Mesenchymal stem cell (in vitro differentiated cells and primary cell): ENCODE measurements at regions not wholly inside any gene's neighbourhood (a gene's known extent, or its start where the extent isn't known, plus 50 kb on each side); places are given as distances from the start of the nearest gene placed in this dataset.
A peak's percentile ranks its signal among the peaks of the same experiment; 100 is the strongest.

ENCODE experiments used
- DNase-seq: peaks from one replicate; pipeline ENCODE4 v3.0.0-alpha.2; 2013
- H2AFZ ChIP-seq: one replicate; pipeline ENCODE4 v1.6.1; 2013; ENCODE audit warnings: low read depth, mild to moderate bottlenecking, control low read depth, inconsistent platforms, low read length, moderate library complexity
- H2AK5ac ChIP-seq: 2 replicates; pipeline ENCODE4 v1.6.1; 2013; ENCODE audit warnings: low read length, moderate library complexity, mild to moderate bottlenecking, inconsistent platforms; ENCODE audit not compliant: severe bottlenecking
- H2BK120ac ChIP-seq: one replicate; pipeline ENCODE4 v1.6.1; 2013; ENCODE audit warnings: low read depth, mild to moderate bottlenecking, inconsistent platforms, low read length, moderate library complexity
- H2BK12ac ChIP-seq, 2 experiments: one replicate each; pipeline ENCODE4 v1.6.1; 2013; ENCODE audit warnings: inconsistent platforms in 2 of 2, low read length in 2 of 2, mild to moderate bottlenecking in 2 of 2, moderate library complexity in 2 of 2, control low read depth in 1 of 2
- H2BK15ac ChIP-seq: one replicate; pipeline ENCODE4 v1.6.1; 2013; ENCODE audit warnings: mild to moderate bottlenecking, low read depth, inconsistent platforms; ENCODE audit not compliant: poor library complexity, severe bottlenecking
- H2BK5ac ChIP-seq: 2 replicates; pipeline ENCODE4 v1.6.1; 2013; ENCODE audit warnings: low read depth, mild to moderate bottlenecking, low read length, control low read depth, inconsistent platforms; ENCODE audit not compliant: poor library complexity, severe bottlenecking
- H3K14ac ChIP-seq, 2 experiments: one replicate each; pipeline ENCODE4 v1.6.1; 2013; ENCODE audit warnings: inconsistent platforms in 2 of 2, low read length in 2 of 2, control low read depth in 1 of 2, mild to moderate bottlenecking in 1 of 2, moderate library complexity in 1 of 2
- H3K18ac ChIP-seq, 2 experiments: one replicate each; pipeline ENCODE4 v1.6.1; 2013; ENCODE audit warnings: inconsistent platforms in 2 of 2, low read length in 2 of 2, control low read depth in 1 of 2, low read depth in 1 of 2, mild to moderate bottlenecking in 1 of 2
- H3K23ac ChIP-seq, 2 experiments: one replicate each; pipeline ENCODE4 v1.6.1; 2013; ENCODE audit warnings: inconsistent platforms in 2 of 2, low read length in 2 of 2, mild to moderate bottlenecking in 2 of 2, moderate library complexity in 2 of 2, control low read depth in 1 of 2
- H3K27ac ChIP-seq: 2 replicates; pipeline ENCODE4 v1.5.1; 2013; ENCODE audit warnings: mild to moderate bottlenecking, moderate library complexity, low read length, control low read depth, inconsistent platforms; ENCODE audit not compliant: poor library complexity, severe bottlenecking
- H3K27me3 ChIP-seq, 2 experiments: 2 replicates each; pipeline versions ENCODE4 v1.6.1 to v1.7.0; 2013; ENCODE audit warnings: low read length in 2 of 2, mild to moderate bottlenecking in 2 of 2, moderate library complexity in 2 of 2, control low read depth in 1 of 2, inconsistent platforms in 1 of 2; ENCODE audit not compliant: control insufficient read depth in 1 of 2, insufficient read depth in 1 of 2
- H3K36me3 ChIP-seq, 2 experiments: 2 replicates each; pipeline versions ENCODE4 v1.6.1 to v1.7.0; 2013; ENCODE audit warnings: low read length in 2 of 2, control low read depth in 1 of 2, inconsistent platforms in 1 of 2, low read depth in 1 of 2, mild to moderate bottlenecking in 1 of 2; ENCODE audit not compliant: insufficient read depth in 2 of 2, control insufficient read depth in 1 of 2
- H3K4ac ChIP-seq, 2 experiments: one replicate each; pipeline ENCODE4 v1.6.1; 2013; ENCODE audit warnings: inconsistent platforms in 2 of 2, low read length in 2 of 2, mild to moderate bottlenecking in 2 of 2, moderate library complexity in 2 of 2, control low read depth in 1 of 2, low read depth in 1 of 2
- H3K4me1 ChIP-seq: 2 replicates; pipeline ENCODE4 v1.6.1; 2013; ENCODE audit warnings: low read depth, low read length, control low read depth; ENCODE audit not compliant: control insufficient read depth, insufficient read depth
- H3K4me2 ChIP-seq: 2 replicates; pipeline ENCODE4 v1.6.1; 2013; ENCODE audit warnings: low read length, mild to moderate bottlenecking, inconsistent platforms; ENCODE audit not compliant: poor library complexity, severe bottlenecking
- H3K4me3 ChIP-seq, 2 experiments: 2 replicates each; pipeline versions ENCODE4 v1.5.1 to v1.7.0; 2013; ENCODE audit warnings: low read length in 2 of 2, mild to moderate bottlenecking in 2 of 2, control low read depth in 1 of 2, low read depth in 1 of 2; ENCODE audit not compliant: insufficient read depth in 1 of 2
- H3K79me1 ChIP-seq: replicated peaks from 2 replicates; pipeline ENCODE4 v1.6.1; 2013; ENCODE audit warnings: mild to moderate bottlenecking, control low read depth, low read length, inconsistent platforms; ENCODE audit not compliant: poor library complexity, severe bottlenecking
- H3K9ac ChIP-seq: 2 replicates; pipeline ENCODE4 v1.7.0; 2013; ENCODE audit warnings: mild to moderate bottlenecking, low read length, moderate library complexity
- H3K9me3 ChIP-seq: 2 replicates; pipeline ENCODE4 v1.7.0; 2013; ENCODE audit warnings: mild to moderate bottlenecking, low read length; ENCODE audit not compliant: control insufficient read depth
- H4K8ac ChIP-seq: one replicate; pipeline ENCODE4 v1.6.1; 2013; ENCODE audit warnings: inconsistent platforms, mild to moderate bottlenecking, low read length, moderate library complexity
- H4K91ac ChIP-seq: one replicate; pipeline ENCODE4 v1.6.1; 2013; ENCODE audit warnings: mild to moderate bottlenecking, low read length, inconsistent platforms
- WGBS: methylation state at CpG from one replicate; pipeline ENCODE4 v1.1.7; 2013; ENCODE audit warnings: mixed read lengths; 5-methylcytosine and 5-hydroxymethylcytosine counted together

DNA sequence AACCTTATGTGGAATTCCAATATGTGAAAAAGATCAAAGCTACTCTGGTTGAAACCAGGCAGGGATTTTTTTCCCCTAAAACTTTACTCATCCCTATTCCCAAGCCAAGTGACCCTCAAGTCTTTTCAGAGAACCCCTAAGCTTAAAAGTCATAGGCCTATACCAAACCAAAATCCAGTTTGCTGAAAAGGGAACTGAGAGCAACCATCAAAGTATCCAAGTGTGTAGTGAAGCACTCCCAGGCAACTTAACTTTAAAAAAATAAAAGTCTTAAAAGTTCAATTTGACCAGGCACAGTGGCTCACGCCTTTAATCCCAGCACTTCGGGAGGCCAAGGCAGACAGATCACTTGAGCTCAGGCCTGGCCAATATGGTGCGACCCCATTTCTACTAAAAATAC lies 101.2 kb upstream of the DAAM1 start:
- no peak overlapping the region for H3K14ac ChIP-seq
- no peak for DNase-seq
- no peak overlapping the region for H3K27ac ChIP-seq
- peaks cover 2% of the 10 kb centered on the region for H3K4me1 ChIP-seq
- H2AFZ ChIP-seq: no peak overlapping the region
- no peak overlapping the region for H3K4ac ChIP-seq
- no peak overlapping the region for H3K9ac ChIP-seq
- no peak overlapping the region for H3K23ac ChIP-seq
- no peak overlapping the region for H2BK120ac ChIP-seq
- H4K8ac ChIP-seq: no peak overlapping the region
- H2BK5ac ChIP-seq: no peak overlapping the region
- no peak overlapping the region for H4K91ac ChIP-seq
- H2BK12ac ChIP-seq: no peak overlapping the region
- no peaks in the 10 kb centered on the region for H3K36me3 ChIP-seq
- no peak overlapping the region for H3K18ac ChIP-seq
- WGBS: 100% methylated on average over 3 of the region's 3 CpGs
- H3K4me3 ChIP-seq: no peak overlapping the region
- no peak overlapping the region for H3K4me2 ChIP-seq
- H3K9me3 ChIP-seq: no peaks in the 10 kb centered on the region
- peaks cover 0 to 4% of the 10 kb centered on the region in 2 experiments for H3K27me3 ChIP-seq
- H3K79me1 ChIP-seq: no peaks in the 10 kb centered on the region
- H2BK15ac ChIP-seq: no peak overlapping the region
- no peak overlapping the region for H2AK5ac ChIP-seq

- H2BK5ac ChIP-seq: no peak overlapping the region
- no peak overlapping the region for H3K4me3 ChIP-seq
- H3K9ac ChIP-seq: no peak overlapping the region
- no peak overlapping the region for H3K4ac ChIP-seq
- H3K36me3 ChIP-seq: no peaks in the 10 kb centered on the region
- H3K79me1 ChIP-seq: no peaks in the 10 kb centered on the region
- H4K8ac ChIP-seq: no peak overlapping the region
- no peak overlapping the region for H3K23ac ChIP-seq
- peaks cover 2% of the 10 kb centered on the region for H3K4me1 ChIP-seq
- H3K18ac ChIP-seq: no peak overlapping the region
- no peaks in the 10 kb centered on the region for H3K9me3 ChIP-seq
- no peak overlapping the region for H2AFZ ChIP-seq
- peak; percentile 27 for DNase-seq
- peaks cover 4 to 8% of the 10 kb centered on the region in 2 experiments for H3K27me3 ChIP-seq
- no peak overlapping the region for H3K4me2 ChIP-seq
- no peak overlapping the region for H4K91ac ChIP-seq
- no peak overlapping the region for H3K27ac ChIP-seq
- no peak overlapping the region for H3K14ac ChIP-seq
- H2AK5ac ChIP-seq: no peak overlapping the region
- 100% methylated on average over 2 of the region's 2 CpGs for whole genome bisulfite sequencing
- no peak overlapping the region for H2BK12ac ChIP-seq
- H2BK15ac ChIP-seq: no peak overlapping the region
- H2BK120ac ChIP-seq: no peak overlapping the region
Measured at GRCh38 chr14:59087711-59088110, 100.8 kb upstream of the DAAM1 start.

DNA sequence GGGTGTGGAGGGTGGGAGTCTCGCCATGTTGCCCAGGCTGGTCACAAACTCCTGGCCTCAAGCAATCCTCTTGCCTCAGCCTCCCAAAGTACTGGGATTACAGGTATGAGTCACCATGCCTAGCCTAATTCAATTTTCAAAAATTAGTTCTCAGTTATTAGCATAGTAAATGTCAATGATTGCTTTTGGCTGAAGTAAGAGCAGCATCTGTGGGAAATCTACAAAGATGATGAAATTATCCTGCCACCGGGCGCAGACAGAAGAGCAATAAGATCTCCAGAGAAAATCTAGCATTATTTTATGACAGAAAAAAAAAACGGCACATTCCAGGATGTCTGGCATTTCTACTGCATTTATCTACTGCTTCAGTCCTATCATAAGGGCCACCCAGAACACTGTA lies 97.9 kb upstream of the DAAM1 start:
- Histone ChIP-seq H3K18ac (no peak overlapping the region), H3K9me3 (no peaks in the 10 kb centered on the region), H2BK5ac (no peak overlapping the region), H3K4me2 (no peak overlapping the region), H2BK15ac (no peak overlapping the region), H3K27ac (no peak overlapping the region), H3K23ac (no peak overlapping the region), H3K4me3 (no peak overlapping the region), H3K36me3 (no peaks in the 10 kb centered on the region), H3K14ac (no peak overlapping the region), H4K8ac (no peak overlapping the region), H3K9ac (no peak overlapping the region), H3K4ac (no peak overlapping the region), H3K4me1 (peaks cover 2% of the 10 kb centered on the region), H2BK12ac (no peak overlapping the region), H4K91ac (no peak overlapping the region), H2AFZ (no peak overlapping the region), H2AK5ac (no peak overlapping the region), H2BK120ac (no peak overlapping the region), H3K27me3 (peaks cover 10 to 13% of the 10 kb centered on the region in 2 experiments), H3K79me1 (no peaks in the 10 kb centered on the region)
- no peak for DNase-seq
- 95% methylated on average over 4 of the region's 4 CpGs for WGBS

DNA sequence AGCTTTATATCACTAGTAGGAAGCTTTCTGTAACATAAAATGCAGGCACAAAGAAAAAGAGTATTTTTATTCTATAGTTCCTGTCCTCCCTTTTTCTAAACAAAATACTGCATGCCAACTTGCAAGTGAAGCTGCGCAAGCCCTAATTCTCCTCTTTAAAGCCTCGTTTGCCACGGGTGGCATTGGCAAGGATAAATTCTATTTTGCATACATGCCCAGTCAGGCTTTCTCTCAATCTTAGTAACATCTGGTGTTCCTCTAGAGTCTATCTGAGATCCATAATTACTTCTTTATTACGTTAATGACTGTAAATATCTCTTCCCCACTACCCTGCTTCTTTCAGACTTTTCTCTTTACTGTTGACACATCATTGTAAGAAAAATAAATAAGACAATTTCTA lies 97.1 kb upstream of the DAAM1 start:
- WGBS: 81% methylated on average over 4 of the region's 4 CpGs
- no peak overlapping the region for H2BK5ac ChIP-seq

More for the DNA sequence above, 97.1 kb upstream of the DAAM1 start:
- H3K18ac ChIP-seq: no peak overlapping the region
- H4K91ac ChIP-seq: no peak overlapping the region
- no peak overlapping the region for H2BK12ac ChIP-seq
- no peak overlapping the region for H3K14ac ChIP-seq
- H4K8ac ChIP-seq: no peak overlapping the region
- H2AK5ac ChIP-seq: no peak overlapping the region
- H3K23ac ChIP-seq: no peak overlapping the region
- DNase-seq: no peak
- H3K4me3 ChIP-seq: no peak overlapping the region
- no peak overlapping the region for H2AFZ ChIP-seq
- peaks cover 10 to 13% of the 10 kb centered on the region in 2 experiments for H3K27me3 ChIP-seq
- no peak overlapping the region for H2BK120ac ChIP-seq
- no peak overlapping the region for H3K4me2 ChIP-seq
- H3K9me3 ChIP-seq: no peaks in the 10 kb centered on the region
- no peaks in the 10 kb centered on the region for H3K79me1 ChIP-seq
- no peak overlapping the region for H3K9ac ChIP-seq
- no peak overlapping the region for H3K4ac ChIP-seq
- H3K27ac ChIP-seq: no peak overlapping the region
- no peak overlapping the region for H2BK15ac ChIP-seq
- no peaks in the 10 kb centered on the region for H3K36me3 ChIP-seq
- H3K4me1 ChIP-seq: peaks cover 2% of the 10 kb centered on the region
